ENCODE measurements at regions not wholly inside any gene's neighbourhood (a gene's known extent, or its start where the extent isn't known, plus 50 kb on each side); places are given as distances from the start of the nearest gene placed in this dataset.

DNA sequence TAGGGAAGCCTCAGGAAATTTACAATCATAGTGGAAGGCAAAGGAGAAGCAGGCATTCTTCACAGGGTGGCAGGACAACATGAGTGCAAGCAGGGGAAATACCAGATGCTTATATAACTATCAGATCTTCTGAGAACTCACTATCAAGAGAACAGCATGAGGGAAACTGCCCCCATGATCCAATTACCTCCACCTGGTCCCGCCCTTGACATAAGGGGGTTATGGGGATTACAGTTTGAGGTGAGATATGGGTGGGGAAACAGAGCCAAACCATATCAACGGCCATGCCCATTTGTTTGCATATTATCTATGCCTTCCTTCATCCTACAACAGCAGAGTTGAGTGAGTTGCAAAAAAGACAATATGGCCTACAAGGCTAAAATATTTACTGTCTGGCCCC, 140.2 kb upstream of the CCDC196 start:
- intact Hi-C loops (cut with DNase I) = no loop called here
- no peak for DNase-seq (ENCODE audit: low spot score)

DNA sequence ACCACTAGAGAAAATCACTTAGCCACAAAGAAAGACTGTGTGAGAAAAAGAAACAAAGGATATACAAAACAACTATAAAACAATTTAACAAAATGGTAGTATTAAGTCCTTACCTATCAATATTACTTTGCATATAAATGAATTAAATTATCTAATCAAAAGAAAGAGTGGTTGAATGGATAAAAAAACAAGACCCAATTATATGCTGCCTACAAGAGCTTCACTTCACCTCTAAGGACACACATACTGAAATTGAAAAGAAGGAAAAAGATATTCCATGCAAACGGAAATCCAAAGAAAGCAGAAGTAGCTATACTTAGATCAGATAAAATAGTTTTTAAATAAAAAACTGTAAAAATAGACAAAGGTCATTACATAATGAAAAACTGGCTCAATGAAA, 134.9 kb upstream of the CCDC196 start:
- intact Hi-C loops (cut with DNase I) = no loop called here
- DNase-seq (ENCODE audit: low spot score) = no peak

DNA sequence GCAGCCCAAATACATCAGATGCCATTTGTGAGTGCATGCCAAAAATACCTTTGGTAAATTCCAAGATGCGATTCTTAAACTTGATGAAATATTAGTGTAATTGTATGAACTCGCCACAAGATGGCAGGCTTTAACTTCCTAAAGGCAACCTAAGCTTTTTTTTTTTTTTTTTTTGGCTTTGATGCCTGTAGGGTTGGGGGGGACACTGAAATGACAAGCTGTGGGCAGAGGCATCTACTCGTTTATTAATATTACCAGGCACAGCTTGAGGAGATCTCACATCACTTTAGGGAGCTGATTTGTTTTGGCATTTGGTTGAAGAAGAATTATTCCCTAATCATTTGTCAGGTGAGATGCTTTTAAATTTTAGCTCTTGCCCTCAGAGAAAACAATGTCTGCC, 126.7 kb upstream of the CCDC196 start:
- no peak for DNase-seq (ENCODE audit: low spot score)

DNA sequence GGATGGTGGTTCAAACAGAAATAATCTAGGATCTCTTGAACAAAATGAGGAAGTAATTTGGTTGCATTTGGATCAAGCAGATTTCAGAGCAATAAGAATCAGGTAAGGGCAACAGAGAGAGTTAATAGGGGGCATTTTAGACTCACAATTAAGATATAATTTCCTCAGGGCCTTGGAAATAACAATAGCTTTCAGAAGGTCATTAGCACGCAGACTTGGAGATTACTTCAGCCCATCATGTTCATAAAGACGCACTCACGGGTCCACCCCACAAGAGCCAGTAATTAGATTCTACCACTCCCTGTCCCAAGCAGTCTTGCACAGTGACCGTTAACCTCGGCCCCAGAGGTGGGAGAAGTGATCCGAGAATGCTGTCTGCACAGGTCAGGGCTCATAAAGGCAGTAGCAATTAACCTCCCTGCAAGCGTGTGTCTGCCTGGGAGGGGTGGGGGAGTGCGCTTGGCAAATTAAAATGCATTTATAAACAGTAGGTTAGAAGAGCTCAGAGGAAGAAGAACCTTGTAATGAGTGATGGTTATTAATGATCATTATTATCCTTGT, 125.7 kb upstream of the CCDC196 start:
- no peak for DNase-seq (ENCODE audit: low spot score)
- intact Hi-C loops (cut with DNase I) = no loop called here

More for the DNA sequence above, 126.7 kb upstream of the CCDC196 start:
- intact Hi-C loops (cut with DNase I) = loop anchor here (5.0 kb wide), 1 partner anchor 38 kb away; no protein-coding TSS in a partner anchor

DNA sequence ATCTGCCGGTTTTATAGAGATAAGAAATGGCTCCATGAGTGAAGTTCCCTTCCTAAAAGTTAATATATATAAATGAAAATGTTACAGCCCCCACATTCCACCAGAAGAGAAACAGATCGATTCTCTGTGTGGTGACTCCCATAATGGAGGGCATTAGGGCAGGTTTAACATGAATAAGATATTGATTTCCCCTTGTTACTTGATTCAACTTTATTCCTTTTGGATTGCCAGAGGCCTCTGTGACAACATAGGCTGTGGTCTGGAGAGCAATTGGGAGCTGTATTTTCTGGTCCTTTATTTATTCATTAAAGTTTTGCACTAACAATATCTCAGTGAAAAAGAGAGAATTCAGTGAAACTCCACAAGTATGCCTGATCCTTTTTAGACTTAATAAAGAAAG, 125.2 kb upstream of the CCDC196 start:
- intact Hi-C loops (cut with DNase I) = no loop called here
- no peak for DNase-seq (ENCODE audit: low spot score)

DNA sequence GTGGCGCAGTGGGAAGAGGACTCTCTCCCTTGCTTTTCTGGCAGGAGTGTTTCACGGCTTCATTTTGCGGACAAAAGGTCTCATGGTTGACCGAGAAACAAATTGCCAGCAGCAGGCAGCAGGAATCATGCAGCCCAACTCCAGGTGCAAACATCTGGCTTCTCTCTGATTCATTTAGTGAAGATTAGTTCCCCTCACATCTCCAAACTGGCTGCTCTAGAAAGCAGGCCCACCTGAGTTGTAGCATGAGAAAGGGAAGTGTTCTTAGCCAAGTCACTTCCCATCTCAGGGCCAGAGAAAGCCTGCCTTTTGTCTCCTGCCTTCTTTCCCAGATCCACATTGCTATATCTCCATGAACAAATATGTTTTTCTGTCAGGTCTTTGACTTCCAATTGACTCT, 120.8 kb upstream of the CCDC196 start:
- intact Hi-C loops (cut with DNase I) = no loop called here
- no peak for DNase-seq (ENCODE audit: low spot score)

DNA sequence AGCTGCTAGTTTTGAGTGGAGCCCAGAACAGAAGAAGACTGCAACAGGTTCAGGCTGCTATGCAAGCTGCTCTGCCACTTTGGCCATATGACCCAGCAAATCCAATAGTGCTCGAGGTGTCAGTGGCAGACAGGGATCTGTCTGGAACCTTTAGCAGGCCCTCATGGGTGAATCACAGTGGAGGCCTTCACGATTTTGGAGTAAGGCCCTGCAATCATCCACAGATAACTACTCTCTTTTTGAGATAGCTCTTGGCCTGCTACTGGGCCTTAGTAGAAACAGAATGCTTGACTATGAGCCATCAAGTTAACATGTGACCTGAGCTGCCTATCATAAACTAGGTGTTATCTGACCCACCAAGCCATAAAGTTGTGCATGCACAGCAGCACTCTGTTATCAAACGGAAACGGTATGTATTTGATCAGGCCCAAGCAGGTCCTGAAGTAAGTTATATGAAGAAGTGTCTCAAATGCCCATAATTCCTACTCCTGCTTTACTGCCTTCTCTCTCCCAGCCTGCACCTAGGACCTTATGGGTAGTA, 116.9 kb upstream of the CCDC196 start:
- intact Hi-C loops (cut with DNase I) = no loop called here
- no peak for DNase-seq (ENCODE audit: low spot score)

DNA sequence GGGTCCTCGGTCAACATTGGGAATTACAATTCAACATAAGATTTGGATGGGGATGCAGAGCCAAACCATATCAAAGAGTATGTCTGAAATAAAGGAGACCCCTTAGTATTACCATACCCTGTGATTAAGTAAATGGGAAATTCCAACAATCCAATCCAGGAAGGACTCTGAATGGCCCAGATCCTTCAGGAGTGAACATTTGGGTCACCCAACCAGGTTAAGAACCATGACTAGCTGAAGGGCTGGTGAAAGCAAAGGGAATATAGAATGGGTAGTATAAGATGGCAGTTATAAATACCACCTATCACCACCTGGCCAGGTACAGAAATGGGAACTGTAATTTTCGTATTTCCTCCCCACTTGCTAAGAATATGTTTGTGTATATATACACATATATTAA, 114.4 kb upstream of the CCDC196 start:
- intact Hi-C loops (cut with DNase I) = no loop called here
- no peak for DNase-seq (ENCODE audit: low spot score)

DNA sequence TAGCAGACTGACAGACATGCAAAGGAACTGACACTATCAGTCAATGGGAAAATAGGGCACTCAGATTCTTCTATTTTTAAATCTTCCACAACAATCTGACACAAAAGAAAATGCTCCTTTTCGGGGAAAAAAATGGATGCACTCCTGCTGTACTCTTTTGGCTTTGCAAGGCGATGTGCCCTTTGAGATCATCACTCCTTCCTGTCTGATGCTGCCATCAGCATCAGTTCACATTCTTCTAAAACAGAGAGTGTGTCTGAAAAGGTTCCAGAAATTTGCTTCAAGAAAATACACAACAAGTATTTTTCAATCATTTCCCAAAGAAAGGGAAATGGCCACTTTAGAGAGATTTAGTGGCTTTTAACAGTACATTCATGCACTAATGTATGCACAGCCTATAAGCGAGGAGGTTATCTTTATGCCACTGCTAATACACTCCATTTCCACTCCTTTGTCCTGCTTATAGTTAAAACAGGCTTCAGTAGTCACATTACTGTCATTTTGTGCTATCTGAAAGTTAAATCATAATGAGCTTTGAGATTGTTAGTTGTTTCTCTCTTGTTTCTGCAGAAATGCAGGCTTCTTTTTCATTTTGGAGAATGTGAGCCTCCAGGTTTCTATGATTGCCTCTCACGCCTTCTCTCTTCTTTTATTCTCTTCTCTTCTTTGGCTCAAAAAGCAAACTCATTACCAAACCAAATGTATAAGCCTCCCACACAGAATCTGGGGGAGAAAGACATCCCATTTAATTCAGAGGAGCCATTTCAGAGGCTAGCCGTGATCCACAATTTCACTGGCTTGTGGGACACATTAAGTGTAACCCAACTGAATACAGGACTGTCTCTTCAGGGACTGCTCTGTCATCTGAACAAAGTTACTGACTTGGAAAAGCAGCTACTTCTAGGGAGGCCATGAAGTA, 110.9 kb upstream of the CCDC196 start:
- DNase-seq (ENCODE audit: low spot score) = no peak
- intact Hi-C loops (cut with DNase I) = no loop called here

DNA sequence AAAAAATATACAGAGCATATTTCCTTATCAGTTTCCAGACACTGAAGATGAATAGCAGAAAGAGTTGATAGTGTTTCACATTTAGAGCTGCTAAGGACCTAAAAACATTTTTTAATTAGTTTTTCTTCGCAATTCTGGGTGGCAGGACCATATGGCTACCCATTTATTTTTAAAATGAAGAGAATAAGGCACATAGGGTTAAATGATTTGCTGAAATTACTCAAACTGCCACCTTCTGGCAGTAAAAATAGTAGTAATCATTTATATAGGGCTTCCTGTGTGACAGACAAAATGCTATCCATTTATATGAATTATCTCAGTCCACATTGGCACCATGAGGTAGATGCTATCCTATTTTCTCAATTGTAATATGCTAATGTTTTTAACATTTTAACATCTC, 108.6 kb upstream of the CCDC196 start:
- intact Hi-C loops (cut with DNase I) = no loop called here
- DNase-seq (ENCODE audit: low spot score) = no peak

DNA sequence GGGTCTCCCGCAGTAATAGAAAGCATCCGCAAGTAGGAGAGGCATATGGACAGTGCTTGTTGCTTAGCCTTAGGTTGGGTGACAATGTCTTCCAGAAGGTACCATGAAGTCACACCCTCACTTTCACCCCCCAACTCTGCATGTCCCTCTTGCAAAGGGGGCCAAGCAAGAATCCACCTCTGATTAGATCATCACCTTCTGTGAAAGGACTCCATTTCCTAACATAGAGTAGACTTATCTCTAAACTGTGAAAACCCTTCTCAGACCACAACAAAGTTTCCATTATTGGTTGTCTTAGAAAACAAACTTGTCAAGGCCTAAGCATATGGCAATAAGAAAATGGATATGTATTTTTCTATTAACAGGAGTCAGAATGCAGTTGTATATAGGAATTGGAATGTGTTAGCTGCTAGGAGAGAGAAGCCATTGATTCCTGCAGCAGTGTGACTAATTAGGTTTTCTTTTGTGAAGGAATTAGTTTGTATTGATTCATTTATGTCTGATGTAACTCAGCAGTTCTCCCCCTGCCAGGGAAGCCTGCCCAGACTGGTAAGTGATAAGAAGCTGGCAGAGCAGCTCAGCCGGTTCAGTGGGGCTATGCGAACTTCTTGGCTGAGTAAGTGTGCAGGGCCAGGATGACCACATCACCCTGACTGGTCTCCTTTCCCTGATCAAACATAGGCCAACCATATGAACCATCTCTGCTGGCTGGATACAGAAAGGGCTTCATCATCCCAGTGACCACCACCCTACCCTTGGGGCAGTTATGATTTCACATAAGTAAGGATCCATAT, 107.3 kb upstream of the CCDC196 start:
- intact Hi-C loops (cut with DNase I) = no loop called here
- DNase-seq (ENCODE audit: low spot score) = no peak

DNA sequence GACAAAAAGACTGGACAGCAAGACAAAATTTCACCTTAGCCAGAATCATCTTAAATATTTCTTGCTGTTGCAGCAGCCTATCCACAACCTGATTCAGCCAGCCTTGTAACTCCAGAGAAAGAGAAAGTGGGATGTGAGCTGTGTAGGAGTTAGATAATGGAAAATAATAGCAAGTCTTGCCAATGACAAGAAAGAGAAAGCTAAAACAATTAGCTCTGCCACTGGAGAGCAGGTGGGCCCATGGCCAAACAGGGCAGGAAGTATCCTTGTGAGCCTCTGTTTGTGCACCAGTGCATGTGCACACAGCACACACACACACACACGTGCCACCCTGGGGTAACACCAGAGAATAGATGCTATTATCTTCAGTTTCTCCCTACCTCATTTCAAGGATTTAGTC, 106.0 kb upstream of the CCDC196 start:
- intact Hi-C loops (cut with DNase I) = no loop called here
- no peak for DNase-seq (ENCODE audit: low spot score)

DNA sequence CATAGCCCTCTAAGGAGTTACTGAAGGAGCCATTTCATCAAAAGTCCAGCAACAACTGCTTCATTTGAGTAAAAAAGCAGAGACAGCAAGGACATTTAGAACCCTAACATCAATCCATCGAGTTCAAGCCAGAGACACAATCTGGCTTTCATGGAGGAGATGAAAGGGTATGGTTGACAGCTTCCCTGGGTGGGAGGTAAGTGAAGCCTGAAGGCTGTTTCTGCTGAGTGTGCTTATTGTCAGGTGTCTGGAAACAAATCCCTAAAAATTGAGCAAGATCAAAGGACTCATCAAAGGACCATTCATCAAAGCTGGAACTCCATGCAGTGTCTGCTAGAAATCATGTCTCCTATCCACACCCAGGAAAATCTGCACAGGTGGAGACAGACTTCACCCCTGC, 104.4 kb upstream of the CCDC196 start:
- intact Hi-C loops (cut with DNase I) = no loop called here
- DNase-seq (ENCODE audit: low spot score) = no peak

DNA sequence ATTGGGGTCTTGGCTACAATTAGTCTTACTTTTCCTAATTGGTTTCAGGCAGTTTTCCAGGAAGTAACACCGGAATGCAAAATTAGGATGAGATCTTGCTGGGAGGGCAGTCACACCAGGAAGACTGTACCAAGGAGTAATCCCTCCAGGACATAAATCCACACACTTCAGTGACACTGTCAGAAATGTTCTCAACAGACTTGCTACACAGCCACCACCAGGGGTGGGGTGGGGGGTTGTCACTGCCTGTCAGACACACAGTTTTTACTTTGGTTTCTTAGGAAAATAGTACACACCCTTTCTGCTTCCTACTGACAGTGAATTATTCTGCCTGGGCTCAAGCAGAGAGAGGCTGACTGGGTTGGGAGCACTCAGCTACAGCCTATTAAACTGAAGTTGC, 102.9 kb upstream of the CCDC196 start:
- DNase-seq (ENCODE audit: low spot score) = no peak
- intact Hi-C loops (cut with DNase I) = no loop called here

DNA sequence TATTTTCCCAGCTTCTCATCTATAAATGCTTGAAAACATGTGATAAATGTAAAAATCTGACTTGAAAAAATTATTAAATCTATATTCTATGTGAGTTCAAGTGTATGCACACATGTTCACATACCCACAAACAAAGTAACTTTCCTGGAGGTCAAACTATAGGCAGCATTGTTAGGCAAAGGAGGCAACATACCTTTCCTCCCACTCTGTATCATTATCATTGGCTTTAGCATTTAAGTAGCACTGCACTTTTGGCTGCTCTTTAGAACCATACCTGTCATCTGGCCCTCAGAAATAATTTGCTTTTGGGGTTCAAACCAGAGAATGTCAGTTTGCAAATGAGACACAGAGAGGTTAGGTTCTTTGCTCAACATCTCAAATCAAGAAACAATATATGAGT, 102.4 kb upstream of the CCDC196 start:
- DNase-seq (ENCODE audit: low spot score) = no peak
- intact Hi-C loops (cut with DNase I) = no loop called here

DNA sequence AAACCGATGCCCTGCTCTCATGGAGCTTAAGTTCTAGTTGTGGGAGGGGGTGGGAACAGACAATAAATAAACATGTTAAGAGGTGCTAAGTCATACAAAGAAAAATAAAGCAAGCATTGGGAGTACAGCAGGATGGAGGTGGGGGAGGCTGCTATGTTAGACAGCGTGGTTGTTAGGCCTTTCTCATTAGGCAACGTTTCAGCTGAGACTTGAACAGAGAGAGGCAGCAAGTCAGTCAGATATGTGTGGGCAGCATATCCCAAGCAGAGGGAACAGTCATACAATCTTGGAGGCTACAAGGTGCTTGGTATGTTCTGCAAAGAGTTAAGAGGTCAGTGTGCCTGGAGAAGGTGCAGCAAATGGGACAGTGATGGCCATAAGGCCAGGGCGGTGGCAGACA, 97.7 kb upstream of the CCDC196 start:
- intact Hi-C loops (cut with DNase I) = no loop called here

DNA sequence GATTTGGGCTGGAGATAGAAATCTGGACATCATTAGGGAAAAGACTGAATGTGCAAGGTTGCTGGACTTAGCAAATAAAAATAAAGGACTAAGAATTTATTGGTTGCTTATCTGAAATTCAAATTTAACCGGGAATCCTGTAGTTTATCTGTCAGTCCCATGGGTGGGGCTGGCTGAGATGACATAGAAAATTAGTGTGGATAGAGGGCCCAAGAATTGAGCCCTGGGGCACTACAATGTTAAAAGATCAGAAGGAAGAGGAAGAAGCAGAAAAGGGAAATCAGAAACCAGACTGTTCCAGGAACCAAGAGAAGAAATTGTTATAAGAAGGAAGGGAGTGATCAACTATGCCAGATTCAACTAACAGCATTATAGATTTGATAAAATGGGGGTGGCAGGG, 96.7 kb upstream of the CCDC196 start:
- DNase-seq (ENCODE audit: low spot score) = no peak
- intact Hi-C loops (cut with DNase I) = no loop called here

More for the DNA sequence above, 97.7 kb upstream of the CCDC196 start:
- no peak for DNase-seq (ENCODE audit: low spot score)

DNA sequence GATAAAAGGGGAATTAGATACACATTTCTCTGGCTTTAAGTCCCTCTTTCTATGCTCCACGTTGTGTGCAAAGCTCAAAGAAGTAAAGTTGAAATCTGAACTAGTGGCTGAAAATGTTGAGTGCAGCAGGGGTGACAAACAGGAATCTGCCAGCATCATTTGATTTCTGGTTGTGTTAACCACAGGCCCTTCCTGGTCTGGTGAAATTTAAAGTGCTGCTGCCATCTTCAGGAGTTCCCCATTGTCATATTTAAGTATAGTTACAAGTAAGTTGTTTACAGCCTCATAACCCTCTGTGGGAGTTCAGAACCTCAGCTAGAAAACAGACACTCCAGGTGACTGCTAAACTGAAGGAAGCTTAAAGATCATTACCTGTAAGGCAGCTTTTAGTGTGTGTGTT, 90.9 kb upstream of the CCDC196 start:
- intact Hi-C loops (cut with DNase I) = loop anchor here (5.0 kb wide), 1 partner anchor 38 kb away; no protein-coding TSS in a partner anchor
- DNase-seq (ENCODE audit: low spot score) = no peak

DNA sequence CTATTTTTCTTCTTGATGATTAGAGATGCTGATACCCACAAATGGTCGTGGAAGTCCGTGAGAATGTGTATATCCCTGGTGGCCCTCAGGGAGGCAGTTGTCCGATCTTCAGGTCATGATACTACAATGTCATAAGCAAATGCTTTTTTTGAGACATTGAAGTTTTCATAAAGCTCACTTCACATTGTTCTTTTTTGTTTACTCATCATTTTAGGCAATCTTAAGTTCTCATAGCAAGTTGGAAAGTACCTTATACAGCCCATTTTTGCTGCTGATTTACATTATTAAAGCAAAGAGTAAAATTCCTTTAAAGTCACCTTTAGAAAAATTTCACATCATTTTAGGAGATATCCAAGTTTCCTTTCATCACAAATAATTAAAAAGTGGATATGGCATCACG, 90.0 kb upstream of the CCDC196 start:
- no peak for DNase-seq (ENCODE audit: low spot score)
- intact Hi-C loops (cut with DNase I) = loop anchor here (5.0 kb wide), 1 partner anchor 39 kb away; no protein-coding TSS in a partner anchor

DNA sequence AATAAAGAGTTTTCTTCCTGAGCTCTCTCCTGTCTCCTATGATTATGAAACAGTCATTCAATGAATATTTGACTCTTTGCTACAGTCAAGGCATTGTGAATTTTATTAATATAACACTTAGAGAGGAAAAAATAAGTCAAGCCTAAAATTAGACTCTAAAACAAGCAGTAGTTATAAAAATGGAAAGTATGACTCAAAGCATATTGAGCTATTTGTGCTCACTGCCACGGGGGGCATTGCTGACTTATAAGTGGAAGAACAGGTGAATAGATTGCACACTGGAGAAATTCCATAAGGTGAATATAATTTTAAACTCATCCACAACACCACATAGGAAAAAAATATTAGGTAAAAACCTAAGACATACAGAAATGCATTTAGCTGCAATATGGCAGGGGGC, 87.7 kb upstream of the CCDC196 start:
- intact Hi-C loops (cut with DNase I) = loop anchor here (5.0 kb wide), 1 partner anchor 41 kb away; no protein-coding TSS in a partner anchor
- no peak for DNase-seq (ENCODE audit: low spot score)
